ENCODE measurements at regions not wholly inside any gene's neighbourhood (a gene's known extent, or its start where the extent isn't known, plus 50 kb on each side); places are given as distances from the start of the nearest gene placed in this dataset.

GRCh38 chr19:34104096-34104495 lies 68.2 kb upstream of the LSM14A start:
- no peak for TF ChIP-seq CTCF (IDR thresholded peaks at IDR 0.05)
- TF ChIP-seq POLR2A (IDR thresholded peaks at IDR 0.05), result no peak
